Liver (tissue), 3 donors: ENCODE measurements at regions not wholly inside any gene's neighbourhood (a gene's known extent, or its start where the extent isn't known, plus 50 kb on each side); places are given as distances from the start of the nearest gene placed in this dataset.

Source experiments
- EGR1 ChIP-seq, 2 donors: IDR thresholded peaks; 2 replicates each; pipeline ENCODE4 v1.6.1; 2016 to 2018; ENCODE audit warnings: antibody characterized with exemption in 2 of 2, low read depth in 2 of 2
- GABPA ChIP-seq, 2 donors: IDR thresholded peaks in 1 of 2; conservative IDR thresholded peaks in 1 of 2; 2 replicates each; pipeline ENCODE4 v1.6.1; 2016; ENCODE audit warnings: antibody characterized with exemption in 2 of 2, mild to moderate bottlenecking in 1 of 2, moderate library complexity in 1 of 2
- JUND ChIP-seq, 2 donors: IDR thresholded peaks; 2 replicates each; pipeline ENCODE4 v1.6.1; 2016; ENCODE audit warnings: antibody characterized with exemption in 2 of 2
- RAD21 ChIP-seq, 2 donors: IDR thresholded peaks; 2 replicates each; pipeline ENCODE4 v1.6.1; 2016; ENCODE audit warnings: antibody characterized with exemption in 2 of 2, mild to moderate bottlenecking in 2 of 2
- SP1 ChIP-seq: IDR thresholded peaks from 2 replicates; pipeline ENCODE4 v1.6.1; 2018; ENCODE audit warnings: antibody characterized with exemption, mild to moderate bottlenecking
- TF ChIP-seq, protein P1 (sequence below): IDR thresholded peaks from 2 replicates; pipeline ENCODE4 v1.6.1; 2016; ENCODE audit warnings: antibody characterized with exemption, mild to moderate bottlenecking
- TF ChIP-seq, protein P2 (sequence below): fragments of 150-350 bp; IDR thresholded peaks from 2 replicates; pipeline ENCODE4 v1.5.1; 2017; ENCODE audit warnings: improper control_type of control experiment, low read depth, low read length; ENCODE audit not compliant: missing input control
- TF ChIP-seq, protein P3 (sequence below): IDR thresholded peaks from 2 replicates; pipeline ENCODE4 v1.6.1; 2016; ENCODE audit warnings: antibody characterized with exemption
- TF ChIP-seq, protein P4 (sequence below): IDR thresholded peaks from 2 replicates; pipeline ENCODE4 v1.6.1; 2016; ENCODE audit warnings: antibody characterized with exemption
- donor health status: healthy.
- donor health status: healthy.

DNA sequence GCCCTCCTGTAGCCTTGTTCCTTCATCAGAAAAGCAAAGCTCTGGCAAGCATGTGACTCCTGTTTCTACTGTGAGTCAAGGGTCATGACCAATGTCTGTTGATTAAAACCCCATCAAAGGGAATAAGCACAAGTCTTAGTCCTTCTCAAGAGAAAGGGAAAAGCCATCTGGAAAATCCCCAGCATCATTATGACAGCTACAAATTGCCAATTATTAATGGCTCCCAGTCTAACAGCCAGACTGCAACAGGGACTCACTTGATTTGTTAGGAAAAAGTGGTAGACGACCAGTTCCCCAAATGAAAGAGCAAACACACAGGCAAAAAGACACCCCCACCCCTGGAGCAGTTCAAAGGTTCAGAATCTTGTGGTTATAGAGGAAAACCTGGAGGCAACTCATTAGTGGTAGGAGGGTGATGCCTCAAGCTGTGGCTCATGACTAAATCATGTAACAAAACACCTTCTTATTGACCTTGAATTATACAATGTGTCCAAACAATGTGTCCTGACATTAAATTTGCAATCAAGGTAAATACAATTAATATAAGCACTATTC, 315.7 kb downstream of the HNRNPD start:
- TF ChIP-seq, protein P1, sequence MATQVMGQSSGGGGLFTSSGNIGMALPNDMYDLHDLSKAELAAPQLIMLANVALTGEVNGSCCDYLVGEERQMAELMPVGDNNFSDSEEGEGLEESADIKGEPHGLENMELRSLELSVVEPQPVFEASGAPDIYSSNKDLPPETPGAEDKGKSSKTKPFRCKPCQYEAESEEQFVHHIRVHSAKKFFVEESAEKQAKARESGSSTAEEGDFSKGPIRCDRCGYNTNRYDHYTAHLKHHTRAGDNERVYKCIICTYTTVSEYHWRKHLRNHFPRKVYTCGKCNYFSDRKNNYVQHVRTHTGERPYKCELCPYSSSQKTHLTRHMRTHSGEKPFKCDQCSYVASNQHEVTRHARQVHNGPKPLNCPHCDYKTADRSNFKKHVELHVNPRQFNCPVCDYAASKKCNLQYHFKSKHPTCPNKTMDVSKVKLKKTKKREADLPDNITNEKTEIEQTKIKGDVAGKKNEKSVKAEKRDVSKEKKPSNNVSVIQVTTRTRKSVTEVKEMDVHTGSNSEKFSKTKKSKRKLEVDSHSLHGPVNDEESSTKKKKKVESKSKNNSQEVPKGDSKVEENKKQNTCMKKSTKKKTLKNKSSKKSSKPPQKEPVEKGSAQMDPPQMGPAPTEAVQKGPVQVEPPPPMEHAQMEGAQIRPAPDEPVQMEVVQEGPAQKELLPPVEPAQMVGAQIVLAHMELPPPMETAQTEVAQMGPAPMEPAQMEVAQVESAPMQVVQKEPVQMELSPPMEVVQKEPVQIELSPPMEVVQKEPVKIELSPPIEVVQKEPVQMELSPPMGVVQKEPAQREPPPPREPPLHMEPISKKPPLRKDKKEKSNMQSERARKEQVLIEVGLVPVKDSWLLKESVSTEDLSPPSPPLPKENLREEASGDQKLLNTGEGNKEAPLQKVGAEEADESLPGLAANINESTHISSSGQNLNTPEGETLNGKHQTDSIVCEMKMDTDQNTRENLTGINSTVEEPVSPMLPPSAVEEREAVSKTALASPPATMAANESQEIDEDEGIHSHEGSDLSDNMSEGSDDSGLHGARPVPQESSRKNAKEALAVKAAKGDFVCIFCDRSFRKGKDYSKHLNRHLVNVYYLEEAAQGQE, result no peak
- TF ChIP-seq, protein P2, sequence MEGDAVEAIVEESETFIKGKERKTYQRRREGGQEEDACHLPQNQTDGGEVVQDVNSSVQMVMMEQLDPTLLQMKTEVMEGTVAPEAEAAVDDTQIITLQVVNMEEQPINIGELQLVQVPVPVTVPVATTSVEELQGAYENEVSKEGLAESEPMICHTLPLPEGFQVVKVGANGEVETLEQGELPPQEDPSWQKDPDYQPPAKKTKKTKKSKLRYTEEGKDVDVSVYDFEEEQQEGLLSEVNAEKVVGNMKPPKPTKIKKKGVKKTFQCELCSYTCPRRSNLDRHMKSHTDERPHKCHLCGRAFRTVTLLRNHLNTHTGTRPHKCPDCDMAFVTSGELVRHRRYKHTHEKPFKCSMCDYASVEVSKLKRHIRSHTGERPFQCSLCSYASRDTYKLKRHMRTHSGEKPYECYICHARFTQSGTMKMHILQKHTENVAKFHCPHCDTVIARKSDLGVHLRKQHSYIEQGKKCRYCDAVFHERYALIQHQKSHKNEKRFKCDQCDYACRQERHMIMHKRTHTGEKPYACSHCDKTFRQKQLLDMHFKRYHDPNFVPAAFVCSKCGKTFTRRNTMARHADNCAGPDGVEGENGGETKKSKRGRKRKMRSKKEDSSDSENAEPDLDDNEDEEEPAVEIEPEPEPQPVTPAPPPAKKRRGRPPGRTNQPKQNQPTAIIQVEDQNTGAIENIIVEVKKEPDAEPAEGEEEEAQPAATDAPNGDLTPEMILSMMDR, result no peak
- TF ChIP-seq JUND (IDR thresholded peaks at IDR 0.05) (no peak), EGR1 (IDR thresholded peaks at IDR 0.05; ENCODE audit: low read depth in 2 of 2) (no peak), RAD21 (IDR thresholded peaks at IDR 0.05) (no peak), GABPA (IDR thresholded peaks at IDR 0.05 in 1 of 2, conservative IDR thresholded peaks at IDR 0.05 in 1 of 2) (no peak), SP1 (no peak)
- TF ChIP-seq, protein P3, sequence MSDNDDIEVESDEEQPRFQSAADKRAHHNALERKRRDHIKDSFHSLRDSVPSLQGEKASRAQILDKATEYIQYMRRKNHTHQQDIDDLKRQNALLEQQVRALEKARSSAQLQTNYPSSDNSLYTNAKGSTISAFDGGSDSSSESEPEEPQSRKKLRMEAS, result no peak
- TF ChIP-seq, protein P4, sequence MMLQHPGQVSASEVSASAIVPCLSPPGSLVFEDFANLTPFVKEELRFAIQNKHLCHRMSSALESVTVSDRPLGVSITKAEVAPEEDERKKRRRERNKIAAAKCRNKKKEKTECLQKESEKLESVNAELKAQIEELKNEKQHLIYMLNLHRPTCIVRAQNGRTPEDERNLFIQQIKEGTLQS, result no peak
